H1 (cell line): ENCODE measurements at regions not wholly inside any gene's neighbourhood (a gene's known extent, or its start where the extent isn't known, plus 50 kb on each side); places are given as distances from the start of the nearest gene placed in this dataset.

Experiments used
- CTCF ChIA-PET: fragments of 300-600 bp; sonication (Branson Sonifier 250); formaldehyde crosslinking; loops from one replicate; lab custom pipeline; 2021; ENCODE audit not compliant: partially characterized antibody; lab: Charles Lee
- POLR2A ChIA-PET: fragments of 300-600 bp; sonication (Branson Sonifier 250); formaldehyde crosslinking; loops from one replicate; lab custom pipeline; 2021; ENCODE audit warnings: inconsistent platforms; ENCODE audit not compliant: partially characterized antibody; lab: Charles Lee
- DNase-seq, 2 experiments: peaks; one replicate each; pipeline versions ENCODE4 v3.0.0 to v3.0.0-alpha.2; 2010 to 2022; ENCODE audit warnings: low spot score in 2 of 2, low read depth in 1 of 2, mixed read lengths in 1 of 2
- FAIRE-seq: peaks from 2 replicates; lab custom pipeline; 2011; peaks lifted over from hg19 to GRCh38; lab: Jason Lieb, UNC
- H2AFZ ChIP-seq: 2 replicates; pipeline ENCODE4 v1.8.1; 2012; ENCODE audit warnings: low read length, inconsistent platforms
- H2AK5ac ChIP-seq: 2 replicates; pipeline ENCODE4 v1.6.1; 2013; ENCODE audit warnings: low read depth, low read length
- H2BK120ac ChIP-seq: replicated peaks from 2 replicates; pipeline ENCODE3; 2013; ENCODE audit warnings: low read depth, low read length, inconsistent platforms
- H2BK12ac ChIP-seq: 2 replicates; pipeline ENCODE4 v1.6.1; 2013; ENCODE audit warnings: low read depth, low read length
- H2BK15ac ChIP-seq: 2 replicates; pipeline ENCODE4 v1.6.1; 2013; ENCODE audit warnings: low read length
- H2BK20ac ChIP-seq: 2 replicates; pipeline ENCODE4 v1.6.1; 2013; ENCODE audit warnings: low read length
- H2BK5ac ChIP-seq: 2 replicates; pipeline ENCODE4 v1.6.1; 2013; ENCODE audit warnings: low read depth, low read length
- H3K14ac ChIP-seq: 2 replicates; pipeline ENCODE4 v1.6.1; 2013; ENCODE audit warnings: inconsistent platforms; ENCODE audit not compliant: insufficient read length
- H3K18ac ChIP-seq: 2 replicates; pipeline ENCODE4 v1.6.1; 2013; ENCODE audit warnings: low read length; ENCODE audit errors: extremely low read depth
- H3K23ac ChIP-seq: 2 replicates; pipeline ENCODE4 v1.6.1; 2013; ENCODE audit warnings: inconsistent platforms; ENCODE audit not compliant: insufficient read length
- H3K23me2 ChIP-seq: 2 replicates; pipeline ENCODE4 v1.6.1; 2013; ENCODE audit warnings: low read depth, low read length
- H3K27ac ChIP-seq: 2 replicates; pipeline ENCODE4 v1.6.1; 2011; ENCODE audit warnings: low read depth, low read length, inconsistent platforms
- H3K27me3 ChIP-seq, 4 experiments: replicated peaks in 1 of 4; 1 replicate in 1 of 4; 2 replicates in 3 of 4; pipeline versions ENCODE4 v1.6.1 to v1.8.1; 2011 to 2013; ENCODE audit warnings: low read length in 3 of 4, mild to moderate bottlenecking in 3 of 4, inconsistent platforms in 2 of 4, mixed read lengths in 2 of 4, moderate library complexity in 1 of 4; ENCODE audit not compliant: control insufficient read depth in 3 of 4, insufficient read depth in 3 of 4; ENCODE audit errors: extremely low read depth in 1 of 4
- H3K36me3 ChIP-seq, 4 experiments: 2 replicates each; pipeline versions ENCODE4 v1.6.1 to v1.8.1; 2011 to 2013; ENCODE audit warnings: mild to moderate bottlenecking in 4 of 4, low read length in 3 of 4, moderate library complexity in 2 of 4, control low read depth in 1 of 4, inconsistent platforms in 1 of 4; ENCODE audit not compliant: insufficient read depth in 4 of 4, control insufficient read depth in 2 of 4
- H3K4ac ChIP-seq: replicated peaks from 2 replicates; pipeline ENCODE3; 2013; ENCODE audit warnings: low read length, low read depth, mixed read lengths, inconsistent platforms; ENCODE audit not compliant: insufficient read length
- H3K4me1 ChIP-seq, 4 experiments: replicated peaks in 1 of 4; 1 replicate in 1 of 4; 2 replicates in 3 of 4; pipeline versions ENCODE4 v1.6.1 to v1.8.1; 2011 to 2013; ENCODE audit warnings: low read length in 3 of 4, inconsistent platforms in 2 of 4, mixed read lengths in 1 of 4; ENCODE audit not compliant: insufficient read depth in 4 of 4, control insufficient read depth in 3 of 4
- H3K4me2 ChIP-seq, 2 experiments: 2 replicates each; pipeline versions ENCODE4 v1.6.1 to v1.8.1; 2011 to 2013; ENCODE audit warnings: low read depth in 2 of 2, low read length in 2 of 2, control low read depth in 1 of 2, inconsistent platforms in 1 of 2, mild to moderate bottlenecking in 1 of 2; ENCODE audit not compliant: insufficient read depth in 1 of 2
- H3K4me3 ChIP-seq, 4 experiments: fragments of 200-600, 300-600 bp in 1 of 4; sonication (generic), shearing (Covaris generic), sonication (Bioruptor Twin) in 1 of 4; 2 replicates each; pipeline versions ENCODE4 v1.5.1 to v1.8.1; 2011 to 2016; ENCODE audit warnings: low read length in 4 of 4, low read depth in 3 of 4, control low read depth in 2 of 4, inconsistent platforms in 2 of 4, mild to moderate bottlenecking in 2 of 4, mixed read lengths in 1 of 4, moderate library complexity in 1 of 4; ENCODE audit not compliant: insufficient read depth in 2 of 4; ENCODE audit errors: extremely low read depth in 1 of 4
- H3K56ac ChIP-seq: replicated peaks from 2 replicates; pipeline ENCODE3; 2013; ENCODE audit warnings: low read depth, mild to moderate bottlenecking, mixed read lengths, low read length, inconsistent platforms; ENCODE audit not compliant: insufficient read length
- H3K79me1 ChIP-seq: 2 replicates; pipeline ENCODE4 v1.6.1; 2013; ENCODE audit warnings: low read depth, low read length, control low read depth
- H3K79me2 ChIP-seq, 2 experiments: 2 replicates each; pipeline versions ENCODE4 v1.6.1 to v1.8.1; 2012 to 2013; ENCODE audit warnings: low read length in 2 of 2, mild to moderate bottlenecking in 2 of 2, inconsistent platforms in 1 of 2; ENCODE audit not compliant: insufficient read depth in 2 of 2, control insufficient read depth in 1 of 2
- H3K9ac ChIP-seq, 4 experiments: replicated peaks in 1 of 4; 1 replicate in 1 of 4; 2 replicates in 3 of 4; pipeline versions ENCODE4 v1.6.1 to v1.8.1; 2011 to 2013; ENCODE audit warnings: low read depth in 3 of 4, low read length in 3 of 4, control low read depth in 2 of 4, mild to moderate bottlenecking in 2 of 4, moderate library complexity in 2 of 4, inconsistent platforms in 1 of 4; ENCODE audit errors: extremely low read depth in 1 of 4
- H3K9me3 ChIP-seq, 2 experiments: 2 replicates each; pipeline versions ENCODE4 v1.6.1 to v1.8.1; 2012 to 2013; ENCODE audit warnings: mild to moderate bottlenecking in 2 of 2, moderate library complexity in 2 of 2, control low read depth in 1 of 2, inconsistent platforms in 1 of 2, low read depth in 1 of 2, low read length in 1 of 2, mixed read lengths in 1 of 2; ENCODE audit not compliant: insufficient read depth in 2 of 2
- H4K20me1 ChIP-seq, 2 experiments: replicated peaks in 1 of 2; 2 replicates each; pipeline versions ENCODE3 to v1.8.1; 2011 to 2013; ENCODE audit warnings: inconsistent platforms in 2 of 2, low read length in 2 of 2, mild to moderate bottlenecking in 1 of 2; ENCODE audit not compliant: insufficient read depth in 2 of 2, control insufficient read depth in 1 of 2
- H4K5ac ChIP-seq: 2 replicates; pipeline ENCODE4 v1.6.1; 2013; ENCODE audit warnings: low read length, low read depth, mixed read lengths, inconsistent platforms; ENCODE audit not compliant: insufficient read length
- H4K8ac ChIP-seq: 2 replicates; pipeline ENCODE4 v1.8.0; 2013; ENCODE audit warnings: mild to moderate bottlenecking, moderate library complexity, low read length, inconsistent platforms; ENCODE audit not compliant: insufficient read depth; ENCODE audit errors: extremely low read depth
- H4K91ac ChIP-seq: replicated peaks from 2 replicates; pipeline ENCODE3; 2013; ENCODE audit warnings: low read length, mixed read lengths, inconsistent platforms; ENCODE audit not compliant: insufficient read length
- E2F6 ChIP-seq: IDR thresholded peaks from 2 replicates; pipeline ENCODE4 v1.6.1; 2012; ENCODE audit warnings: inconsistent platforms
- GTF2F1 ChIP-seq: IDR thresholded peaks from 2 replicates; pipeline ENCODE4 v1.6.1; 2012; ENCODE audit warnings: low read depth, low read length, improper control_type of control experiment, borderline replicate concordance
- KDM4A ChIP-seq: IDR thresholded peaks from one replicate; pipeline ENCODE4 v1.7.1; 2012; ENCODE audit warnings: low read depth, mild to moderate bottlenecking, moderate library complexity, low read length, inconsistent platforms; ENCODE audit not compliant: severe bottlenecking
- NRF1 ChIP-seq: IDR thresholded peaks from 2 replicates; pipeline ENCODE4 v1.6.1; 2011; ENCODE audit warnings: mild to moderate bottlenecking, low read depth, low read length, improper control_type of control experiment
- RFX5 ChIP-seq: IDR thresholded peaks from 2 replicates; pipeline ENCODE4 v1.6.1; 2011; ENCODE audit warnings: low read depth, low read length, improper control_type of control experiment, borderline replicate concordance
- RNF2 ChIP-seq: fragments of 200-900, 300-1000 bp; sonication (generic); IDR thresholded peaks from 2 replicates; pipeline ENCODE4 v1.7.1; 2016; ENCODE audit warnings: borderline replicate concordance, low read depth, mild to moderate bottlenecking, antibody characterized with exemption, low read length; ENCODE audit not compliant: poor library complexity, severe bottlenecking; ENCODE audit errors: missing control alignments
- RXRA ChIP-seq: IDR thresholded peaks from 2 replicates; pipeline ENCODE4 v1.6.1; 2011; ENCODE audit warnings: low read depth, mild to moderate bottlenecking, low read length, moderate library complexity; ENCODE audit not compliant: insufficient read depth
- SAP30 ChIP-seq: fragments of 300-600 bp; sonication (generic); IDR thresholded peaks from 2 replicates; pipeline ENCODE4 v1.7.1; 2012; ENCODE audit warnings: low read length, moderate library complexity, mild to moderate bottlenecking, inconsistent platforms; ENCODE audit not compliant: insufficient read depth, insufficient replicate concordance
- SIRT6 ChIP-seq: IDR thresholded peaks from one replicate; pipeline ENCODE4 v1.7.1; 2012; ENCODE audit warnings: low read length, inconsistent platforms
- SRF ChIP-seq: IDR thresholded peaks from 2 replicates; pipeline ENCODE4 v1.6.1; 2011; ENCODE audit warnings: mild to moderate bottlenecking, low read depth, low read length, moderate library complexity
- TAF7 ChIP-seq: optimal IDR thresholded peaks from 2 replicates; pipeline ENCODE3; 2011; ENCODE audit warnings: low read depth, mild to moderate bottlenecking, inconsistent platforms, low read length, moderate library complexity, borderline replicate concordance
- TBP ChIP-seq: IDR thresholded peaks from 2 replicates; pipeline ENCODE4 v1.6.1; 2011; ENCODE audit warnings: low read depth, low read length, improper control_type of control experiment
- TEAD4 ChIP-seq: IDR thresholded peaks from 2 replicates; pipeline ENCODE4 v1.6.1; 2012; ENCODE audit warnings: low read depth, low read length, inconsistent platforms, mixed read lengths
- WGBS, 2 experiments: shearing (Covaris generic) in 1 of 2; methylation state at CpG; one replicate each; pipeline versions ENCODE4 v1.1.6 to v1.1.7; 2013 to 2015; ENCODE audit warnings: low lambda C conversion rate in 2 of 2, mixed read lengths in 2 of 2, inconsistent platforms in 1 of 2, low coverage in 1 of 2, missing lambda C conversion rate in 1 of 2; ENCODE audit not compliant: insufficient replicate concordance in 2 of 2, insufficient coverage in 1 of 2, insufficient read length in 1 of 2; ENCODE audit errors: extremely low coverage in 1 of 2, missing lambda C conversion rate in 1 of 2; 5-methylcytosine and 5-hydroxymethylcytosine counted together
- TF ChIP-seq, protein P1 (sequence below): IDR thresholded peaks from 2 replicates; pipeline ENCODE4 v1.6.1; 2012; ENCODE audit warnings: inconsistent platforms

GRCh38 chr14:98956181-98956580, 315.8 kb downstream of the BCL11B start:
- no peak overlapping the region for H2BK120ac ChIP-seq
- POLR2A ChIA-PET, result no interaction called here
- TF ChIP-seq RXRA (no peak), RFX5 (no peak), RNF2 (no peak), E2F6 (no peak), TEAD4 (no peak), GTF2F1 (no peak), KDM4A (no peak), TAF7 (no peak), TBP (no peak), NRF1 (no peak), SAP30 (no peak), SRF (no peak), SIRT6 (no peak)
- TF ChIP-seq, protein P1, sequence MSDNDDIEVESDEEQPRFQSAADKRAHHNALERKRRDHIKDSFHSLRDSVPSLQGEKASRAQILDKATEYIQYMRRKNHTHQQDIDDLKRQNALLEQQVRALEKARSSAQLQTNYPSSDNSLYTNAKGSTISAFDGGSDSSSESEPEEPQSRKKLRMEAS, result no peak

More at GRCh38 chr14:98956181-98956580, 315.8 kb downstream of the BCL11B start:
- 91% methylated on average over 7 of the region's 7 CpGs; no CpG with 5 or more reads in 1 of the 2 experiments for WGBS, 2 experiments
- H3K4me2 ChIP-seq, result no peak overlapping the region
- no peak overlapping the region for H2BK5ac ChIP-seq
- H2BK20ac ChIP-seq, result no peak overlapping the region
- H2BK15ac ChIP-seq, result no peak overlapping the region
- CTCF ChIA-PET, result interaction anchor here (1.2 kb wide), 1 partner anchor 298 kb away, joined by 3 read pairs; no protein-coding TSS in a partner anchor
- no peak overlapping the region for H2AK5ac ChIP-seq
- no peak overlapping the region for H3K56ac ChIP-seq
- H3K27me3 ChIP-seq, result no peaks in the 10 kb centered on the region
- H3K18ac ChIP-seq, result no peak overlapping the region
- FAIRE-seq (no peak), DNase-seq (peak in 1 of 2 experiments; percentile 32)
- H3K79me1 ChIP-seq, result no peaks in the 10 kb centered on the region
- H3K14ac ChIP-seq, result no peak overlapping the region
- no peaks in the 10 kb centered on the region; a peak in 1 of 8 replicates for H3K36me3 ChIP-seq
- no peaks in the 10 kb centered on the region for H3K23me2 ChIP-seq
- H4K5ac ChIP-seq, result no peak overlapping the region
- no peaks in the 10 kb centered on the region for H3K9me3 ChIP-seq
- no peak overlapping the region for H3K9ac ChIP-seq
- no peak overlapping the region for H3K23ac ChIP-seq
- H4K20me1 ChIP-seq, result no peaks in the 10 kb centered on the region
- H3K79me2 ChIP-seq, result no peaks in the 10 kb centered on the region
- H3K4ac ChIP-seq, result no peak overlapping the region
- H2BK12ac ChIP-seq, result no peak overlapping the region
- no peak overlapping the region for H3K27ac ChIP-seq
- H4K8ac ChIP-seq, result no peak overlapping the region
- no peak overlapping the region for H4K91ac ChIP-seq
- no peak overlapping the region for H3K4me3 ChIP-seq
- no peak overlapping the region for H2AFZ ChIP-seq
- peaks cover 0 to 7% (median 0%) of the 10 kb centered on the region in 4 experiments; a peak in 1 of 7 replicates for H3K4me1 ChIP-seq
